ENCODE measurements at regions not wholly inside any gene's neighbourhood (a gene's known extent, or its start where the extent isn't known, plus 50 kb on each side); places are given as distances from the start of the nearest gene placed in this dataset.

DNA sequence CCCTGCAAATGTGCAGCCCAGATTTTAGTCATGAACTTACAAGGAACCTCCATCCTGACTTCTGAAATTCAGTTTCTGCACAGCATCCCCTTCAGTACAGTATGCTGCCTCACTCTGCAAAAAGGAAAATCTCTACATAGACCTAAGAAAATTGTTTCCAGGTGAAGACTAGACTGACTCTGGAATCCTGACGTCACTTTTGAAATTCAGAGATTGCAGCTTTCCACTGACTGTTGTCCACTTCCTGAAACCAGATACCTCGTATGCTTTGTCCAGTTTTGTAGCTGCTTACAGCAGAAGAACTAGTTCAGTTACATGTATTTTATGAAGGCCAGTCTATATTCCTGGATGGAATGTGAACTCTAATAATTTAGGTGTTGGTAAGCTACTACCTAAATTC is 629.3 kb upstream of the ST8SIA4 start:
- TF ChIP-seq POLR2A (IDR thresholded peaks at IDR 0.05), result no peak
- TF ChIP-seq, protein P1, sequence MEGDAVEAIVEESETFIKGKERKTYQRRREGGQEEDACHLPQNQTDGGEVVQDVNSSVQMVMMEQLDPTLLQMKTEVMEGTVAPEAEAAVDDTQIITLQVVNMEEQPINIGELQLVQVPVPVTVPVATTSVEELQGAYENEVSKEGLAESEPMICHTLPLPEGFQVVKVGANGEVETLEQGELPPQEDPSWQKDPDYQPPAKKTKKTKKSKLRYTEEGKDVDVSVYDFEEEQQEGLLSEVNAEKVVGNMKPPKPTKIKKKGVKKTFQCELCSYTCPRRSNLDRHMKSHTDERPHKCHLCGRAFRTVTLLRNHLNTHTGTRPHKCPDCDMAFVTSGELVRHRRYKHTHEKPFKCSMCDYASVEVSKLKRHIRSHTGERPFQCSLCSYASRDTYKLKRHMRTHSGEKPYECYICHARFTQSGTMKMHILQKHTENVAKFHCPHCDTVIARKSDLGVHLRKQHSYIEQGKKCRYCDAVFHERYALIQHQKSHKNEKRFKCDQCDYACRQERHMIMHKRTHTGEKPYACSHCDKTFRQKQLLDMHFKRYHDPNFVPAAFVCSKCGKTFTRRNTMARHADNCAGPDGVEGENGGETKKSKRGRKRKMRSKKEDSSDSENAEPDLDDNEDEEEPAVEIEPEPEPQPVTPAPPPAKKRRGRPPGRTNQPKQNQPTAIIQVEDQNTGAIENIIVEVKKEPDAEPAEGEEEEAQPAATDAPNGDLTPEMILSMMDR (IDR thresholded peaks at IDR 0.05), result no peak

Data from uterus (tissue), 2 donors.